Spleen (tissue), 7 donors: ENCODE measurements at regions not wholly inside any gene's neighbourhood (a gene's known extent, or its start where the extent isn't known, plus 50 kb on each side); places are given as distances from the start of the nearest gene placed in this dataset.
"Not testable (repeated sequence)": the region's sequence is repeated elsewhere in the genome, so short reads cannot be mapped to it uniquely, and the experiment has no call there.

Experiments used
- POLR2A ChIP-seq, 3 donors: fragments of 450-650 bp; IDR thresholded peaks; one replicate each; pipeline ENCODE4 v1.5.1; 2017; ENCODE audit warnings: antibody characterized with exemption in 3 of 3, mild to moderate bottlenecking in 1 of 3
- POLR2AphosphoS5 ChIP-seq, 3 donors: sonication (generic); formaldehyde crosslinking; IDR thresholded peaks; one replicate each; pipeline ENCODE4 v1.5.1; 2017; ENCODE audit warnings: antibody characterized with exemption in 3 of 3
- TF ChIP-seq, protein P1 (sequence below), 11 experiments: fragments of 200-600 bp in 7 of 11; fragments of 450-650 bp in 4 of 11; sonication (generic) in 4 of 11; IDR thresholded peaks in 8 of 11; conservative IDR thresholded peaks in 3 of 11; 1 replicate in 7 of 11; 2 replicates in 4 of 11; pipeline versions ENCODE4 v1.4.0 to v1.8.0; 2016 to 2021; ENCODE audit warnings: antibody characterized with exemption in 11 of 11, inconsistent platforms in 4 of 11, mild to moderate bottlenecking in 1 of 11
- donor health status: DM: no; HTN: no; CAD: no; lungs with moderate emphysema.
- donor health status: DM: no; HTN: no; CAD: no.
- donor health status: DM: no; HTN: no; CAD: no.

DNA sequence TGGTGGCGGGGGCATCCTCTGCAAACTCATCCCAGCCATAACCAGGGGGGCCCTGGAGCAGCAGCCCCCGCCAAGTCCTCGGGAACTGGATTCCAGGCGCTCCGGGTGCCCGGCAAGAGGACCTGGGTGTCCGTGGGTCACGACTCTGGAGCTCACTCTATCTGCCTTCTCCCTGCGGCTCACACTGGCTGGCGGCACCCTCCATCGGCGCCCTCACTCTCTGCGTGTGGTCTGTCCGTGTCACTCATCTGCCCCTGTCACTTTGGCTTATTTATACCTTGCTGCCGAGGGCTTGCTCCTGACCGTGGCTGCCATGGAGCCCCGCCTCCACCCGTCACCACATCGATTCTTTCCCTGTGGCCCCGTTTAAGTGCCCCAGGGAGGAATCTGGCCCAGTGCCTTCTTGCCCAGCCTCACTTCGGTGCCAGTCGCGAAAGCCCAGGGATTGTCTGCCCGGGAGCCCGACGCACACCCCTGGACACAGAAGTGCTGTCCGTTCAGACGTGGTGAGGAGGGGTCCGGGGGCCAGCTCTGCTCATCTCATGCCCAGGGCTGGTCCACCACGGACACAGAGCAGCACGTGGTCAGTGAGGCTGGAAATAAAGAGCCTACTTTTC is 115.7 kb upstream of the ZNF469 start:
- TF ChIP-seq POLR2AphosphoS5, POLR2A (IDR thresholded peaks at IDR 0.05): not testable (repeated sequence)
- TF ChIP-seq, protein P1, sequence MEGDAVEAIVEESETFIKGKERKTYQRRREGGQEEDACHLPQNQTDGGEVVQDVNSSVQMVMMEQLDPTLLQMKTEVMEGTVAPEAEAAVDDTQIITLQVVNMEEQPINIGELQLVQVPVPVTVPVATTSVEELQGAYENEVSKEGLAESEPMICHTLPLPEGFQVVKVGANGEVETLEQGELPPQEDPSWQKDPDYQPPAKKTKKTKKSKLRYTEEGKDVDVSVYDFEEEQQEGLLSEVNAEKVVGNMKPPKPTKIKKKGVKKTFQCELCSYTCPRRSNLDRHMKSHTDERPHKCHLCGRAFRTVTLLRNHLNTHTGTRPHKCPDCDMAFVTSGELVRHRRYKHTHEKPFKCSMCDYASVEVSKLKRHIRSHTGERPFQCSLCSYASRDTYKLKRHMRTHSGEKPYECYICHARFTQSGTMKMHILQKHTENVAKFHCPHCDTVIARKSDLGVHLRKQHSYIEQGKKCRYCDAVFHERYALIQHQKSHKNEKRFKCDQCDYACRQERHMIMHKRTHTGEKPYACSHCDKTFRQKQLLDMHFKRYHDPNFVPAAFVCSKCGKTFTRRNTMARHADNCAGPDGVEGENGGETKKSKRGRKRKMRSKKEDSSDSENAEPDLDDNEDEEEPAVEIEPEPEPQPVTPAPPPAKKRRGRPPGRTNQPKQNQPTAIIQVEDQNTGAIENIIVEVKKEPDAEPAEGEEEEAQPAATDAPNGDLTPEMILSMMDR (IDR thresholded peaks at IDR 0.05 in 8 of 11, conservative IDR thresholded peaks at IDR 0.05 in 3 of 11), result not testable (repeated sequence)
